HCT116 (cell line): ENCODE measurements at regions not wholly inside any gene's neighbourhood (a gene's known extent, or its start where the extent isn't known, plus 50 kb on each side); places are given as distances from the start of the nearest gene placed in this dataset.

Experiments used
- ATAC-seq: fragments of 200-7000 bp; cut with Tn5 transposase; 2 replicates; pipeline ENCODE4 v1.9.1; 2020; ENCODE audit warnings: mild to moderate bottlenecking, moderate library complexity
- BruUV-seq: library from RNA; stranded (reverse); fragments of 400-500 nt; replicated peaks from 2 replicates; lab custom pipeline; 2021; lab: Mats Ljungman, UMichigan
- CTCF ChIA-PET: fragments of 300-600 bp; sonication (Branson Sonifier 250); formaldehyde crosslinking; loops from one replicate; lab custom pipeline; 2021; ENCODE audit warnings: antibody characterized with exemption; lab: Charles Lee
- POLR2A ChIA-PET: fragments of 300-600, 350-600 bp; sonication (Branson Sonifier 250); formaldehyde crosslinking; loops from one replicate; lab custom pipeline; 2021; ENCODE audit warnings: antibody characterized with exemption; lab: Charles Lee
- RAD21 ChIA-PET, 2 experiments: fragments of 300-600 bp; sonication (Branson Sonifier 250); formaldehyde crosslinking; loops; one replicate each; lab custom pipeline; 2023; ENCODE audit warnings: low total read pairs in 2 of 2; ENCODE audit not compliant: uncharacterized antibody in 2 of 2, unreplicated experiment in 2 of 2, low non-redundant PET in 1 of 2; lab: Charles Lee
- DNase-seq: peaks from one replicate; pipeline ENCODE4 v3.0.0-alpha.2; 2010; ENCODE audit warnings: low read depth, low spot score
- H2AFZ ChIP-seq: fragments of 200-600 bp; shearing (Covaris generic), sonication (generic); 2 replicates; pipeline ENCODE4 v1.6.1; 2017; ENCODE audit warnings: low read depth, mixed run types, mixed read lengths, antibody characterized with exemption, low read length; ENCODE audit not compliant: poor library complexity, severe bottlenecking
- H3K27ac ChIP-seq: 2 replicates; pipeline ENCODE4 v1.5.1; 2012; ENCODE audit warnings: low read depth, low read length
- H3K27me3 ChIP-seq: fragments of 200-600 bp; sonication (generic); 2 replicates; pipeline ENCODE4 v1.6.1; 2016; ENCODE audit warnings: mixed run types, low read length, mixed read lengths; ENCODE audit not compliant: insufficient read depth
- H3K36me3 ChIP-seq, 2 experiments: fragments of 200-500 bp in 1 of 2; fragments of 200-600 bp in 1 of 2; sonication (Bioruptor generic) in 1 of 2; sonication (generic) in 1 of 2; 2 replicates each; pipeline versions ENCODE4 v1.5.1 to v1.6.1; 2014 to 2016; ENCODE audit warnings: low read length in 2 of 2, inconsistent platforms in 1 of 2, mixed read lengths in 1 of 2, mixed run types in 1 of 2; ENCODE audit not compliant: insufficient read depth in 2 of 2, control insufficient read depth in 1 of 2
- H3K4me1 ChIP-seq, 2 experiments: fragments of 200-600 bp in 1 of 2; sonication (generic) in 1 of 2; 2 replicates each; pipeline versions ENCODE4 v1.5.1 to v1.6.1; 2012 to 2017; ENCODE audit warnings: low read length in 2 of 2, inconsistent platforms in 1 of 2, mild to moderate bottlenecking in 1 of 2, mixed read lengths in 1 of 2, mixed run types in 1 of 2, moderate library complexity in 1 of 2; ENCODE audit not compliant: insufficient read depth in 2 of 2, control insufficient read depth in 1 of 2
- H3K4me2 ChIP-seq: fragments of 200-600 bp; sonication (generic); 2 replicates; pipeline ENCODE4 v1.6.1; 2017; ENCODE audit warnings: mixed run types, low read length, mixed read lengths
- H3K4me3 ChIP-seq, 2 experiments: fragments of 200-600 bp in 1 of 2; sonication (generic) in 1 of 2; replicated peaks in 1 of 2; 2 replicates each; pipeline ENCODE4 v1.5.1; 2011 to 2016; ENCODE audit warnings: low read length in 2 of 2, control low read depth in 1 of 2, low read depth in 1 of 2, mild to moderate bottlenecking in 1 of 2, mixed read lengths in 1 of 2, mixed run types in 1 of 2
- H3K79me2 ChIP-seq: fragments of 200-600 bp; sonication (generic); 2 replicates; pipeline ENCODE4 v1.6.1; 2017; ENCODE audit warnings: mild to moderate bottlenecking, mixed run types, low read length, moderate library complexity, mixed read lengths; ENCODE audit not compliant: insufficient read depth
- H3K9ac ChIP-seq: fragments of 200-600 bp; sonication (generic); 2 replicates; pipeline ENCODE4 v1.6.1; 2016; ENCODE audit warnings: low read length, mixed read lengths
- H3K9me2 ChIP-seq: fragments of 200-600 bp; sonication (generic), shearing (Covaris generic); 2 replicates; pipeline ENCODE4 v1.6.1; 2017; ENCODE audit warnings: mixed run types, mild to moderate bottlenecking, moderate library complexity; ENCODE audit not compliant: insufficient read depth
- H3K9me3 ChIP-seq, 2 experiments: fragments of 200-500 bp in 1 of 2; fragments of 200-600 bp in 1 of 2; sonication (Bioruptor generic) in 1 of 2; sonication (generic) in 1 of 2; 2 replicates each; pipeline ENCODE4 v1.6.1; 2014 to 2017; ENCODE audit warnings: low read length in 2 of 2, mixed read lengths in 2 of 2, inconsistent platforms in 1 of 2, low read depth in 1 of 2, mild to moderate bottlenecking in 1 of 2, mixed run types in 1 of 2, moderate library complexity in 1 of 2; ENCODE audit not compliant: control insufficient read depth in 1 of 2, insufficient read depth in 1 of 2
- H4K20me1 ChIP-seq: fragments of 200-600 bp; sonication (generic), shearing (Covaris generic); 2 replicates; pipeline ENCODE4 v1.6.1; 2017; ENCODE audit warnings: mixed run types, mild to moderate bottlenecking, moderate library complexity; ENCODE audit not compliant: insufficient read depth
- ATF3 ChIP-seq: IDR thresholded peaks from 2 replicates; pipeline ENCODE4 v1.6.1; 2012
- CEBPB ChIP-seq: IDR thresholded peaks from 2 replicates; pipeline ENCODE4 v1.6.1; 2012; ENCODE audit warnings: low read depth
- CTCF ChIP-seq, 3 experiments: fragments of 200-600 bp in 1 of 3; sonication (generic) in 1 of 3; IDR thresholded peaks in 2 of 3; conservative IDR thresholded peaks in 1 of 3; 2 replicates each; pipeline ENCODE4 v1.5.1; 2012 to 2017; ENCODE audit warnings: low read depth in 2 of 3, low read length in 2 of 3, antibody characterized with exemption in 1 of 3, borderline replicate concordance in 1 of 3, control low read depth in 1 of 3, mild to moderate bottlenecking in 1 of 3, mixed read lengths in 1 of 3, mixed run types in 1 of 3, moderate library complexity in 1 of 3; ENCODE audit not compliant: insufficient read depth in 1 of 3
- EGR1 ChIP-seq: IDR thresholded peaks from 2 replicates; pipeline ENCODE4 v1.6.1; 2012; ENCODE audit warnings: low read depth
- FOSL1 ChIP-seq: IDR thresholded peaks from 2 replicates; pipeline ENCODE4 v1.6.1; 2012; ENCODE audit warnings: low read depth
- JUND ChIP-seq: IDR thresholded peaks from 2 replicates; pipeline ENCODE4 v1.6.1; 2012
- POLR2AphosphoS5 ChIP-seq: IDR thresholded peaks from 2 replicates; pipeline ENCODE4 v1.6.1; 2011; ENCODE audit warnings: mild to moderate bottlenecking, low read depth, low read length, moderate library complexity
- RAD21 ChIP-seq: IDR thresholded peaks from 2 replicates; pipeline ENCODE4 v1.6.1; 2012; ENCODE audit warnings: low read depth, mild to moderate bottlenecking
- REST ChIP-seq: IDR thresholded peaks from 2 replicates; pipeline ENCODE4 v1.6.1; 2012; ENCODE audit warnings: low read depth
- SIN3A ChIP-seq: IDR thresholded peaks from 2 replicates; pipeline ENCODE4 v1.6.1; 2012; ENCODE audit warnings: low read depth
- SP1 ChIP-seq: IDR thresholded peaks from 2 replicates; pipeline ENCODE4 v1.6.1; 2012; ENCODE audit warnings: low read depth
- TCF7L2 ChIP-seq: IDR thresholded peaks from 2 replicates; pipeline ENCODE4 v1.7.0; 2011; ENCODE audit warnings: borderline replicate concordance, inconsistent platforms; ENCODE audit not compliant: insufficient read depth, insufficient read length; ENCODE audit errors: extremely low read depth
- YY1 ChIP-seq: IDR thresholded peaks from 2 replicates; pipeline ENCODE4 v1.6.1; 2011; ENCODE audit warnings: low read length, low read depth, moderate library complexity, mild to moderate bottlenecking; ENCODE audit not compliant: insufficient replicate concordance; ENCODE audit errors: extremely low read depth
- ZBTB33 ChIP-seq: IDR thresholded peaks from 2 replicates; pipeline ENCODE4 v1.6.1; 2011; ENCODE audit warnings: mild to moderate bottlenecking, low read length, moderate library complexity; ENCODE audit not compliant: insufficient replicate concordance; ENCODE audit errors: extremely low read depth
- ZFX ChIP-seq: fragments of 450-650 bp; IDR thresholded peaks from 2 replicates; pipeline ENCODE4 v1.6.1; 2017
- intact Hi-C: fragments of 100-400 bp; cut with micrococcal nuclease; formaldehyde crosslinking; loops from 2 replicates; pipeline ENCODE4 v1.10.0; 2022

GRCh38 chr3:144034715-144035290 is 63.2 kb downstream of the DIPK2A start:
- Histone ChIP-seq H3K9me3 (no peaks in the 10 kb centered on the region), H3K36me3 (no peaks in the 10 kb centered on the region), H4K20me1 (no peaks in the 10 kb centered on the region), H3K27ac (no peak overlapping the region), H3K27me3 (no peaks in the 10 kb centered on the region), H3K9ac (no peak overlapping the region), H3K9me2 (no peaks in the 10 kb centered on the region), H3K79me2 (no peaks in the 10 kb centered on the region), H3K4me1 (peaks cover 0 to 6% of the 10 kb centered on the region in 2 experiments; a peak in 2 of 4 replicates), H3K4me2 (no peak overlapping the region), H3K4me3 (no peak overlapping the region), H2AFZ (no peak overlapping the region)
- BruUV-seq, result no TSS peak
- ATAC-seq (no peak), DNase-seq (no peak)
- intact Hi-C loops, result no loop called here
- ChIA-PET CTCF (no interaction called here), POLR2A (no interaction called here), RAD21 (no interaction called here)
- TF ChIP-seq CEBPB, result no peak
- no peak for TF ChIP-seq JUND
- TF ChIP-seq YY1, result no peak
- no peak for TF ChIP-seq CTCF (IDR thresholded peaks at IDR 0.05 in 2 of 3, conservative IDR thresholded peaks at IDR 0.05 in 1 of 3; ENCODE audit: borderline replicate concordance in 1 of 3, insufficient read depth in 1 of 3, low read depth in 2 of 3, low read length in 2 of 3)
- no peak for TF ChIP-seq RAD21
- no peak for TF ChIP-seq TCF7L2
- no peak for TF ChIP-seq ATF3
- no peak for TF ChIP-seq ZBTB33
- TF ChIP-seq POLR2AphosphoS5, result no peak
- no peak for TF ChIP-seq EGR1
- TF ChIP-seq REST, result no peak
- no peak for TF ChIP-seq SIN3A
- no peak for TF ChIP-seq ZFX
- TF ChIP-seq FOSL1, result no peak
- TF ChIP-seq SP1, result no peak
